ENCODE measurements at regions not wholly inside any gene's neighbourhood (a gene's known extent, or its start where the extent isn't known, plus 50 kb on each side); places are given as distances from the start of the nearest gene placed in this dataset.

DNA sequence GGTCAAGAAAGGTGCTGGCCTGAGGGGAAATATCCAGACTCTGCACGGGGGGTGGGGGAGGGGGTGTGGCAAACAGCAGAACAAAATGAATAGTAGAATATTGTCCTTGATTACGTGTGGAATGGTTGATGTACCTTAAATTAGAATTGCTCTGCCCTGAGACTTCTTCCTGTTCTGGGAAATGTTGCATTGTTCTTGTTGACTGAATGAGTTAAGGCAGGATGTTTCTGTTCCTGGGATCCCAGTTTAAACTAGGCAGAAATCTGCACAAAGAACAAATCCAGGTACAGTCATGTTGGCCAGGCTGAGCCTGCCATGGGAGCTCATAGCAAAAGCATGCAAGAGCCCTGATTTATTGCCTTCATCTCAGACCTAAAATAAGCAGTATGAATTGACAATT, 558.7 kb upstream of the VSTM2A start:
- Histone ChIP-seq H3K9ac (ENCODE audit: low read length) (no peak overlapping the region), H3K9me2 (ENCODE audit: insufficient read depth) (no peaks in the 10 kb centered on the region), H4K20me1 (ENCODE audit: insufficient read depth) (no peaks in the 10 kb centered on the region), H3K36me3 (ENCODE audit: control insufficient read depth in 1 of 2, insufficient read depth in 2 of 2, low read length in 2 of 2) (no peaks in the 10 kb centered on the region), H3K4me1 (ENCODE audit: control insufficient read depth in 1 of 2, insufficient read depth in 2 of 2, low read length in 2 of 2) (no peaks in the 10 kb centered on the region), H3K4me2 (ENCODE audit: low read length) (no peak overlapping the region), H3K4me3 (replicated peaks in 1 of 2; ENCODE audit: low read depth in 1 of 2, low read length in 2 of 2) (no peak overlapping the region), H2AFZ (ENCODE audit: low read depth, low read length, poor library complexity, severe bottlenecking) (no peak overlapping the region), H3K9me3 (ENCODE audit: control insufficient read depth in 1 of 2, insufficient read depth in 1 of 2, low read depth in 1 of 2, low read length in 2 of 2) (peaks cover 8 to 34% of the 10 kb centered on the region in 2 experiments; a peak in 2 of 4 replicates), H3K27ac (ENCODE audit: low read depth, low read length) (no peak overlapping the region), H3K27me3 (ENCODE audit: insufficient read depth, low read length) (no peaks in the 10 kb centered on the region), H3K79me2 (ENCODE audit: insufficient read depth, low read length) (no peaks in the 10 kb centered on the region)
- BruUV-seq (replicated peaks), result no TSS peak
- POLR2A ChIA-PET, result no interaction called here
- TF ChIP-seq SRF (IDR thresholded peaks at IDR 0.05; ENCODE audit: low read depth) (no peak), YY1 (IDR thresholded peaks at IDR 0.05; ENCODE audit: extremely low read depth, insufficient replicate concordance, low read depth, low read length) (no peak), SP1 (IDR thresholded peaks at IDR 0.05; ENCODE audit: low read depth) (no peak), EZH2 (IDR thresholded peaks at IDR 0.05) (no peak), FOSL1 (IDR thresholded peaks at IDR 0.05; ENCODE audit: low read depth) (no peak), SIN3A (IDR thresholded peaks at IDR 0.05; ENCODE audit: low read depth) (no peak), EZH2phosphoT487 (IDR thresholded peaks at IDR 0.05; ENCODE audit: borderline replicate concordance) (no peak), CEBPB (IDR thresholded peaks at IDR 0.05; ENCODE audit: low read depth) (no peak), EGR1 (IDR thresholded peaks at IDR 0.05; ENCODE audit: low read depth) (no peak), CBX3 (IDR thresholded peaks at IDR 0.05; ENCODE audit: low read depth) (no peak), POLR2AphosphoS5 (IDR thresholded peaks at IDR 0.05; ENCODE audit: low read depth, low read length) (no peak), RAD21 (IDR thresholded peaks at IDR 0.05; ENCODE audit: low read depth) (no peak)
- TF ChIP-seq, protein P1, sequence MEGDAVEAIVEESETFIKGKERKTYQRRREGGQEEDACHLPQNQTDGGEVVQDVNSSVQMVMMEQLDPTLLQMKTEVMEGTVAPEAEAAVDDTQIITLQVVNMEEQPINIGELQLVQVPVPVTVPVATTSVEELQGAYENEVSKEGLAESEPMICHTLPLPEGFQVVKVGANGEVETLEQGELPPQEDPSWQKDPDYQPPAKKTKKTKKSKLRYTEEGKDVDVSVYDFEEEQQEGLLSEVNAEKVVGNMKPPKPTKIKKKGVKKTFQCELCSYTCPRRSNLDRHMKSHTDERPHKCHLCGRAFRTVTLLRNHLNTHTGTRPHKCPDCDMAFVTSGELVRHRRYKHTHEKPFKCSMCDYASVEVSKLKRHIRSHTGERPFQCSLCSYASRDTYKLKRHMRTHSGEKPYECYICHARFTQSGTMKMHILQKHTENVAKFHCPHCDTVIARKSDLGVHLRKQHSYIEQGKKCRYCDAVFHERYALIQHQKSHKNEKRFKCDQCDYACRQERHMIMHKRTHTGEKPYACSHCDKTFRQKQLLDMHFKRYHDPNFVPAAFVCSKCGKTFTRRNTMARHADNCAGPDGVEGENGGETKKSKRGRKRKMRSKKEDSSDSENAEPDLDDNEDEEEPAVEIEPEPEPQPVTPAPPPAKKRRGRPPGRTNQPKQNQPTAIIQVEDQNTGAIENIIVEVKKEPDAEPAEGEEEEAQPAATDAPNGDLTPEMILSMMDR (IDR thresholded peaks at IDR 0.05 in 2 of 3, conservative IDR thresholded peaks at IDR 0.05 in 1 of 3; ENCODE audit: borderline replicate concordance in 1 of 3, insufficient read depth in 1 of 3, low read depth in 2 of 3, low read length in 2 of 3), result no peak
- TF ChIP-seq, protein P2, sequence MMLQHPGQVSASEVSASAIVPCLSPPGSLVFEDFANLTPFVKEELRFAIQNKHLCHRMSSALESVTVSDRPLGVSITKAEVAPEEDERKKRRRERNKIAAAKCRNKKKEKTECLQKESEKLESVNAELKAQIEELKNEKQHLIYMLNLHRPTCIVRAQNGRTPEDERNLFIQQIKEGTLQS (IDR thresholded peaks at IDR 0.05), result no peak
- intact Hi-C loops (cut with micrococcal nuclease), result no loop called here
- CTCF ChIA-PET, result no interaction called here
- no peak for ATAC-seq
- no peak for DNase-seq (ENCODE audit: low read depth, low spot score)
- RAD21 ChIA-PET (ENCODE audit: low non-redundant PET in 1 of 2, low total read pairs in 2 of 2, uncharacterized antibody in 2 of 2, unreplicated experiment in 2 of 2), result no interaction called here

Measured in HCT116 (cell line).